Right cardiac atrium (tissue), 5 donors: ENCODE measurements at regions not wholly inside any gene's neighbourhood (a gene's known extent, or its start where the extent isn't known, plus 50 kb on each side); places are given as distances from the start of the nearest gene placed in this dataset.

Source experiments
- ATAC-seq, 2 donors: fragments of 200-7000 bp; cut with Tn5 transposase; one replicate each; pipeline versions ENCODE4 v1.8.0 to v1.9.1; 2020; ENCODE audit warnings: moderate library complexity in 2 of 2, mild to moderate bottlenecking in 1 of 2
- DNase-seq, 3 donors: peaks; one replicate each; pipeline ENCODE4 v3.0.0-alpha.2; 2020
- H3K27ac ChIP-seq: one replicate; pipeline ENCODE4 v1.5.1; 2013; ENCODE audit warnings: mild to moderate bottlenecking, low read length, control low read depth, moderate library complexity
- H3K27me3 ChIP-seq: one replicate; pipeline ENCODE4 v1.6.1; 2013; ENCODE audit not compliant: control insufficient read depth, insufficient read depth
- H3K4me1 ChIP-seq: one replicate; pipeline ENCODE4 v1.6.1; 2013; ENCODE audit warnings: low read length; ENCODE audit not compliant: control insufficient read depth, insufficient read depth
- H3K4me3 ChIP-seq: one replicate; pipeline ENCODE4 v1.5.1; 2013; ENCODE audit warnings: low read length, control low read depth
- H3K9me3 ChIP-seq: one replicate; pipeline ENCODE4 v1.6.1; 2013; ENCODE audit warnings: low read length; ENCODE audit not compliant: control insufficient read depth
- WGBS: extraction: QIAGEN DNeasy Blood & Tissue Kit; methylation state at CpG from one replicate; pipeline ENCODE4 v1.1.7; 2013; 5-methylcytosine and 5-hydroxymethylcytosine counted together
- intact Hi-C, 4 donors: fragments of 100-400 bp; cut with DNase I; formaldehyde crosslinking; loops; one replicate each; pipeline versions ENCODE4 v1.11.0 to v1.14.0; 2022 to 2023
- donor health status: healthy with polysubstance abuse.
- donor health status: DM: no; HTN: yes; CAD: no.
- donor health status: DM: no; HTN: no; CAD: no.
- donor health status: DM: no; HTN: yes; CAD: no; lungs with severe emphysema.
- donor health status: DM: yes; HTN: yes; CAD: no.

- WGBS: 34% methylated on average over 1 of the region's 1 CpG
- H3K9me3 ChIP-seq: no peaks in the 10 kb centered on the region
- ATAC-seq (no peak), DNase-seq (no peak)
- intact Hi-C loops: no loop called here
- H3K4me3 ChIP-seq: no peak overlapping the region
- no peak overlapping the region for H3K27ac ChIP-seq
- H3K27me3 ChIP-seq: no peaks in the 10 kb centered on the region
- H3K4me1 ChIP-seq: no peaks in the 10 kb centered on the region
Observed at GRCh38 chr2:48015421-48015820, 109.1 kb upstream of the FBXO11 start.

- 72% methylated on average over 7 of the region's 7 CpGs for WGBS
- Histone ChIP-seq H3K27ac (no peak overlapping the region), H3K4me1 (no peaks in the 10 kb centered on the region), H3K9me3 (no peaks in the 10 kb centered on the region), H3K27me3 (no peaks in the 10 kb centered on the region), H3K4me3 (no peak overlapping the region)
- no peak for DNase-seq
- ATAC-seq: no peak
- intact Hi-C loops: no loop called here
Observed at GRCh38 chr2:48016225-48017019, 110.1 kb upstream of the FBXO11 start.

GRCh38 chr2:48017136-48017535, 110.8 kb upstream of the FBXO11 start:
- H3K27me3 ChIP-seq: no peaks in the 10 kb centered on the region
- WGBS: 87% methylated on average over 7 of the region's 7 CpGs
- no peak overlapping the region for H3K27ac ChIP-seq
- no peaks in the 10 kb centered on the region for H3K9me3 ChIP-seq
- intact Hi-C loops: no loop called here
- ATAC-seq (no peak), DNase-seq (no peak)
- no peaks in the 10 kb centered on the region for H3K4me1 ChIP-seq
- H3K4me3 ChIP-seq: no peak overlapping the region

GRCh38 chr2:48018480-48018879, 112.2 kb upstream of the FBXO11 start:
- intact Hi-C loops: no loop called here
- no peak for DNase-seq
- Histone ChIP-seq H3K27me3 (no peaks in the 10 kb centered on the region), H3K4me3 (no peak overlapping the region), H3K27ac (no peak overlapping the region), H3K9me3 (no peaks in the 10 kb centered on the region), H3K4me1 (no peaks in the 10 kb centered on the region)
- ATAC-seq: no peak

GRCh38 chr2:48026865-48027264, 120.6 kb upstream of the FBXO11 start:
- ATAC-seq: no peak
- intact Hi-C loops: no loop called here

GRCh38 chr2:48032765-48033164, 126.5 kb upstream of the FBXO11 start:
- no peaks in the 10 kb centered on the region for H3K4me1 ChIP-seq
- H3K27ac ChIP-seq: no peak overlapping the region
- intact Hi-C loops: no loop called here
- no peak overlapping the region for H3K4me3 ChIP-seq
- WGBS: 86% methylated on average over 2 of the region's 2 CpGs
- ATAC-seq (no peak), DNase-seq (no peak)
- H3K27me3 ChIP-seq: no peaks in the 10 kb centered on the region
- no peaks in the 10 kb centered on the region for H3K9me3 ChIP-seq

More at GRCh38 chr2:48026865-48027264, 120.6 kb upstream of the FBXO11 start:
- Histone ChIP-seq H3K4me1 (no peaks in the 10 kb centered on the region), H3K9me3 (no peaks in the 10 kb centered on the region), H3K27ac (no peak overlapping the region), H3K27me3 (no peaks in the 10 kb centered on the region), H3K4me3 (no peak overlapping the region)
- 57% methylated on average over 1 of the region's 1 CpG for WGBS
- no peak for DNase-seq

GRCh38 chr2:48034295-48034694, 128.0 kb upstream of the FBXO11 start:
- ATAC-seq: no peak
- intact Hi-C loops: no loop called here
- H3K9me3 ChIP-seq: no peaks in the 10 kb centered on the region

GRCh38 chr2:48036312-48036711, 130.0 kb upstream of the FBXO11 start:
- WGBS: 95% methylated on average over 2 of the region's 2 CpGs
- no peaks in the 10 kb centered on the region for H3K4me1 ChIP-seq

More at GRCh38 chr2:48034295-48034694, 128.0 kb upstream of the FBXO11 start:
- Histone ChIP-seq H3K27me3 (no peaks in the 10 kb centered on the region), H3K4me3 (no peak overlapping the region), H3K4me1 (no peaks in the 10 kb centered on the region), H3K27ac (no peak overlapping the region)
- no peak for DNase-seq

GRCh38 chr2:48039209-48039990, 133.1 kb upstream of the FBXO11 start:
- no peaks in the 10 kb centered on the region for H3K9me3 ChIP-seq
- H3K27me3 ChIP-seq: no peaks in the 10 kb centered on the region
- H3K27ac ChIP-seq: no peak overlapping the region
- 97% methylated on average over 3 of the region's 3 CpGs for WGBS
- no peaks in the 10 kb centered on the region for H3K4me1 ChIP-seq
- intact Hi-C loops: no loop called here
- no peak for DNase-seq
- no peak for ATAC-seq
- no peak overlapping the region for H3K4me3 ChIP-seq

More at GRCh38 chr2:48036312-48036711, 130.0 kb upstream of the FBXO11 start:
- Histone ChIP-seq H3K27ac (no peak overlapping the region), H3K27me3 (no peaks in the 10 kb centered on the region), H3K9me3 (no peaks in the 10 kb centered on the region), H3K4me3 (no peak overlapping the region)
- no peak for DNase-seq
- intact Hi-C loops: no loop called here
- ATAC-seq: no peak

- Histone ChIP-seq H3K4me1 (no peaks in the 10 kb centered on the region), H3K4me3 (no peak overlapping the region), H3K27me3 (no peaks in the 10 kb centered on the region), H3K9me3 (no peaks in the 10 kb centered on the region), H3K27ac (no peak overlapping the region)
- DNase-seq (no peak), ATAC-seq (no peak)
- 74% methylated on average over 4 of the region's 4 CpGs for WGBS
- intact Hi-C loops: no loop called here
Observed at GRCh38 chr2:48043131-48043700, 136.9 kb upstream of the FBXO11 start.

GRCh38 chr2:48043746-48044145, 137.4 kb upstream of the FBXO11 start:
- no peak overlapping the region for H3K4me3 ChIP-seq
- DNase-seq (no peak), ATAC-seq (no peak)
- 60% methylated on average over 3 of the region's 3 CpGs for WGBS
- no peaks in the 10 kb centered on the region for H3K9me3 ChIP-seq
- H3K4me1 ChIP-seq: no peaks in the 10 kb centered on the region
- intact Hi-C loops: no loop called here
- H3K27ac ChIP-seq: no peak overlapping the region
- H3K27me3 ChIP-seq: no peaks in the 10 kb centered on the region
